Panc1 (cell line): ENCODE measurements at regions not wholly inside any gene's neighbourhood (a gene's known extent, or its start where the extent isn't known, plus 50 kb on each side); places are given as distances from the start of the nearest gene placed in this dataset.

Source experiments
- ATAC-seq: fragments of 200-7000 bp; cut with Tn5 transposase; 2 replicates; pipeline ENCODE4 v1.9.1; 2020; ENCODE audit warnings: mild to moderate bottlenecking, moderate library complexity
- BruUV-seq: library from RNA; stranded (reverse); fragments of 400-500 nt; replicated peaks from 2 replicates; lab custom pipeline; 2021; lab: Mats Ljungman, UMichigan
- CTCF ChIA-PET: fragments of 300-600 bp; sonication (Branson Sonifier 250); formaldehyde crosslinking; loops from one replicate; lab custom pipeline; 2022; ENCODE audit warnings: antibody characterized with exemption; lab: Charles Lee
- POLR2A ChIA-PET: fragments of 300-600 bp; sonication (Branson Sonifier 250); formaldehyde crosslinking; loops from one replicate; lab custom pipeline; 2022; ENCODE audit warnings: antibody characterized with exemption; lab: Charles Lee
- DNase-seq: peaks from one replicate; pipeline ENCODE4 v3.0.0-alpha.2; 2010; ENCODE audit warnings: low read depth, low spot score
- H3K27ac ChIP-seq: 2 replicates; pipeline ENCODE4 v1.5.1; 2011; ENCODE audit warnings: mild to moderate bottlenecking, low read length, inconsistent platforms
- H3K27me3 ChIP-seq: fragments of 200-500 bp; sonication (Bioruptor generic); 2 replicates; pipeline ENCODE4 v1.6.0; 2014; ENCODE audit warnings: low read length, inconsistent platforms; ENCODE audit not compliant: control insufficient read depth, insufficient read depth
- H3K36me3 ChIP-seq: fragments of 200-500 bp; sonication (Bioruptor generic); 2 replicates; pipeline ENCODE4 v1.5.1; 2014; ENCODE audit warnings: inconsistent platforms, mild to moderate bottlenecking, low read length, moderate library complexity; ENCODE audit not compliant: control insufficient read depth, insufficient read depth
- H3K4me1 ChIP-seq: 2 replicates; pipeline ENCODE4 v1.5.1; 2011; ENCODE audit warnings: inconsistent platforms, mild to moderate bottlenecking, low read length, moderate library complexity; ENCODE audit not compliant: control insufficient read depth, insufficient read depth
- H3K4me3 ChIP-seq, 2 experiments: 2 replicates each; pipeline ENCODE4 v1.5.1; 2011 to 2012; ENCODE audit warnings: low read depth in 2 of 2, low read length in 2 of 2, mild to moderate bottlenecking in 2 of 2, inconsistent platforms in 1 of 2, moderate library complexity in 1 of 2
- H3K9me3 ChIP-seq: fragments of 200-500 bp; sonication (Bioruptor generic); 2 replicates; pipeline ENCODE4 v1.5.1; 2014; ENCODE audit warnings: low read depth, mild to moderate bottlenecking, inconsistent platforms, low read length, moderate library complexity; ENCODE audit not compliant: control insufficient read depth, insufficient read depth
- POLR2AphosphoS5 ChIP-seq: IDR thresholded peaks from 2 replicates; pipeline ENCODE4 v1.6.1; 2012; ENCODE audit warnings: mild to moderate bottlenecking, low read depth, low read length, moderate library complexity
- REST ChIP-seq, 2 experiments: IDR thresholded peaks; 2 replicates each; pipeline ENCODE4 v1.6.1; 2011 to 2012; ENCODE audit warnings: low read depth in 2 of 2, control low read depth in 1 of 2, low read length in 1 of 2, mild to moderate bottlenecking in 1 of 2, moderate library complexity in 1 of 2; ENCODE audit not compliant: insufficient read depth in 1 of 2
- SIN3A ChIP-seq: IDR thresholded peaks from 2 replicates; pipeline ENCODE4 v1.6.1; 2012; ENCODE audit warnings: low read depth, mild to moderate bottlenecking, low read length, moderate library complexity, borderline replicate concordance; ENCODE audit not compliant: insufficient read depth
- TCF7L2 ChIP-seq: IDR thresholded peaks from 2 replicates; pipeline ENCODE4 v1.6.1; 2011; ENCODE audit warnings: mild to moderate bottlenecking, low read depth, low read length, inconsistent platforms
- in situ Hi-C: cut with HindIII; loops from 2 replicates; pipeline ENCODE4 v1.10.0; 2016; ENCODE audit warnings: low sequenced_read_pairs, low pct_unique_long_range_greater_than_20kb
- intact Hi-C: fragments of 100-400 bp; cut with micrococcal nuclease; formaldehyde crosslinking; loops from one replicate; pipeline ENCODE4 v1.10.0; 2022; ENCODE audit not compliant: unreplicated experiment
- TF ChIP-seq, protein P1 (sequence below): fragments of 450-650 bp; IDR thresholded peaks from 2 replicates; pipeline ENCODE4 v1.5.1; 2017; ENCODE audit warnings: mild to moderate bottlenecking

GRCh38 chr1:224503161-224504118, 68.8 kb upstream of the WDR26 start:
- H3K27me3 ChIP-seq = no peaks in the 10 kb centered on the region
- ChIA-PET POLR2A (interaction anchor here (0.7 kb wide), 1 partner anchor 619 kb away, joined by 4 read pairs; no protein-coding TSS in a partner anchor), CTCF (interaction anchor here (0.6 to 1.1 kb wide), 3 partner anchors 21 to 348 kb away, joined by 5 to 9 read pairs (median 6); no protein-coding TSS in a partner anchor)
- in situ Hi-C loops (no loop called here), intact Hi-C loops (no loop called here)
- peaks cover 47% of the 10 kb centered on the region for H3K4me1 ChIP-seq
- 0 out of 2 replicates have a peak, but pooled peaks have one; percentile 77 for TF ChIP-seq SIN3A
- TF ChIP-seq, protein P1, sequence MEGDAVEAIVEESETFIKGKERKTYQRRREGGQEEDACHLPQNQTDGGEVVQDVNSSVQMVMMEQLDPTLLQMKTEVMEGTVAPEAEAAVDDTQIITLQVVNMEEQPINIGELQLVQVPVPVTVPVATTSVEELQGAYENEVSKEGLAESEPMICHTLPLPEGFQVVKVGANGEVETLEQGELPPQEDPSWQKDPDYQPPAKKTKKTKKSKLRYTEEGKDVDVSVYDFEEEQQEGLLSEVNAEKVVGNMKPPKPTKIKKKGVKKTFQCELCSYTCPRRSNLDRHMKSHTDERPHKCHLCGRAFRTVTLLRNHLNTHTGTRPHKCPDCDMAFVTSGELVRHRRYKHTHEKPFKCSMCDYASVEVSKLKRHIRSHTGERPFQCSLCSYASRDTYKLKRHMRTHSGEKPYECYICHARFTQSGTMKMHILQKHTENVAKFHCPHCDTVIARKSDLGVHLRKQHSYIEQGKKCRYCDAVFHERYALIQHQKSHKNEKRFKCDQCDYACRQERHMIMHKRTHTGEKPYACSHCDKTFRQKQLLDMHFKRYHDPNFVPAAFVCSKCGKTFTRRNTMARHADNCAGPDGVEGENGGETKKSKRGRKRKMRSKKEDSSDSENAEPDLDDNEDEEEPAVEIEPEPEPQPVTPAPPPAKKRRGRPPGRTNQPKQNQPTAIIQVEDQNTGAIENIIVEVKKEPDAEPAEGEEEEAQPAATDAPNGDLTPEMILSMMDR = no peak; the same call in 1 of the 2 replicates
- peak; percentile 76 for TF ChIP-seq POLR2AphosphoS5
- TF ChIP-seq TCF7L2 = peak; percentile 57
- no peak for TF ChIP-seq REST (IDR thresholded peaks at IDR 0.05; ENCODE audit: insufficient read depth in 1 of 2, low read depth in 2 of 2, low read length in 1 of 2)
- ATAC-seq (peak; percentile 83), DNase-seq (no peak)
- H3K9me3 ChIP-seq = no peaks in the 10 kb centered on the region
- peak overlapping the region; percentile 11 to 41; a peak in 3 of 4 replicates for H3K4me3 ChIP-seq
- no TSS peak for BruUV-seq
- peak overlapping the region; percentile 89 for H3K27ac ChIP-seq
- H3K36me3 ChIP-seq = no peaks in the 10 kb centered on the region

GRCh38 chr1:224504297-224505041, 69.9 kb upstream of the WDR26 start:
- no TSS peak for BruUV-seq
- H3K4me3 ChIP-seq = no peak overlapping the region
- no peaks in the 10 kb centered on the region for H3K27me3 ChIP-seq
- POLR2A ChIA-PET = interaction anchor here (0.7 kb wide), 1 partner anchor 325 kb away, joined by 3 read pairs; no protein-coding TSS in a partner anchor
- CTCF ChIA-PET = no interaction called here
- no peaks in the 10 kb centered on the region for H3K36me3 ChIP-seq
- TF ChIP-seq POLR2AphosphoS5 (no peak), REST (IDR thresholded peaks at IDR 0.05; ENCODE audit: insufficient read depth in 1 of 2, low read depth in 2 of 2, low read length in 1 of 2) (no peak), SIN3A (no peak), TCF7L2 (no peak)
- TF ChIP-seq, protein P1 = no peak
- DNase-seq (no peak), ATAC-seq (no peak)
- intact Hi-C loops = no loop called here
- no peaks in the 10 kb centered on the region for H3K9me3 ChIP-seq
- in situ Hi-C loops = no loop called here
- peaks cover 42% of the 10 kb centered on the region for H3K4me1 ChIP-seq
- H3K27ac ChIP-seq = peak overlapping the region; percentile 89
